Fibroblast of skin of right quadriceps (primary cell): ENCODE measurements at regions not wholly inside any gene's neighbourhood (a gene's known extent, or its start where the extent isn't known, plus 50 kb on each side); places are given as distances from the start of the nearest gene placed in this dataset.

Experiments used
- DNase-seq: peaks from one replicate; pipeline ENCODE4 v3.0.0-alpha.2; 2013

DNA sequence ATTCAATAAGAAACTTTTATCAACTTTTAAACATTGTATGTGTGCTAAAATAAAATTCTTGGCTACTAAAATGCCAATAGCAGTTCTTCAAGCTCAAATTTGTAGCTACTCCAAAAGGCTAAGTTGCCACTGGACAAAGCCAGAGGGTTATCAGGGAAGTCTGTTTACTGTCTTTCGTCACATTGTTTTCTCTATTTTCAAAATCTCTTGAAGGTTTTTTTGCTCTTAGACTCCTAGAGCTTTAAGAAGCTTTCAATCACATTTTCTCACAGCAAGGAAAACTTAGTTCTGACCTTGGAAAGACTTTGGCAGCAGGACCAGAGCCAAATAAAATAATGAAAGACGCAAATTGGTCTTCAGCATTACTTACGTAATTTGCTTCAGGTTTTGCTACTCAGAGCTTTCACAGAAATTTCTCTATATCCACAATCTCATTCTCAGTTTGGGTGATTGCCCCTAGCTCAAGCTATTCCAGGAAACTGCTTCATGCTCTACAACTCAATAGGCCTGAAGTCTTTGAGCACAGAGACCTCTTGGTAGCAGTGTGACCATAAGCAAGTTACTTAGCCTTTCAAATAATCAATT is 257.7 kb downstream of the GABRG2 start:
- no peak for DNase-seq

DNA sequence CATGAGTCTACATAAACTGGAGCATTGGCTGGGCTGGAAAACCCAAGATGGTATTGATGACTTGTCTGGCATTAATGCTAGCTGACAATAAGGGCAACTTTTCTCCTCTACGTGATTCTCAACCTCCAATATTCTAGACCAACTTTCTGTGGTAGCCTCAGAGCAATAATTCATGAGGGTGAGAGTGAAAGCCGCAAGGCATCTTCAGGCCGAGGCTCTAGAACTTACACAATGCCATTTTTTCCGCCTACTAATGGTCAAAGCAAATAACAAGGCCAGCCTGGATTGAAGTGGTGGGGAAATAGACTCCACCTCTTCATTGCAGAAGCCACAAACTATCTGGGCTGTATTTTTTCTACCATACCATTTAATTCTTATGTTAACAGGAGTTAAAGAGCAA is 267.4 kb downstream of the GABRG2 start:
- DNase-seq: no peak

DNA sequence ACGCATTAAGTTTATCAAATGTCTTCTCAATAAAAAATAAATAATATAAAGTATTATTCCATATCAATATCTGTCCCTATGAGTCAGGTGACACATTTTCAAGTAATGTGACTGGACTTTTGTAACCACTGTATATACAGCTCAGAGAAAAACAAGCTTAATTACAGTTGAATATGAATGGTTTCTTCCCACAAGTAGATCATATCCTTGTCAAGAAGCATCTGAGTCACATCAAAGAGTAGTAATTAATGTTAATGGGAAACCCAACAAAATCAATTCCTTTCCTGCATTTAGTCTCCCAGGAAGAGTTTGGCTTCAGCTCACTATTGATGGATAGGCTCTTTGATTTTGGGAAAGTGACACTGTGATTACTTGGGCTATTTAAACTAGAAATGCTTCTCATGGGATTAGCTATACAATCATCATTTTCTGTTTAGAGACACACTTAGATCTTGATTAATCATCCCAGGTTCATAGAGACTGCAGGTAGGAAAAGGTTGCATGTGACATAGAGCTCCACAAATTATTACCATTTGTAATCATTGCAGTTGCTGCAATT is 292.9 kb downstream of the GABRG2 start:
- DNase-seq: no peak

DNA sequence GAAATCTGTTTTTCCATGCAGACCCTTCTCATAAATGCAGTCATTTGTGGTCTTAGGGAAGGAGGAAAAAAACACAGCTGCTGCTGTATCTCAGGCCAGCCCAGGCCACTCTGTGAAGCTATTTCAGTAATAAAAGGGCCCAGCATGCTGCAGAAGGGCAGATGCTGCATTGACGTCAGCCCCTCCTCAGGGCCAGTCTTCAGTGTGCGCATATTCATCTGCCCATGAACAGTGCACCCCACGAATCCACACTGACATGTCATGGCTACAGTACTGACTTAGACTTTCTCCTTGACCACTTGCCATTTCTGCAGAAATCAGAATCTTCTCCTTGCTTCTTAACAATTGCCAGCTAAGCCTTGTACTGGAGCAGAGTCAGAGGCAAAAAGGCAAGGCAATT is 304.7 kb downstream of the GABRG2 start:
- no peak for DNase-seq

DNA sequence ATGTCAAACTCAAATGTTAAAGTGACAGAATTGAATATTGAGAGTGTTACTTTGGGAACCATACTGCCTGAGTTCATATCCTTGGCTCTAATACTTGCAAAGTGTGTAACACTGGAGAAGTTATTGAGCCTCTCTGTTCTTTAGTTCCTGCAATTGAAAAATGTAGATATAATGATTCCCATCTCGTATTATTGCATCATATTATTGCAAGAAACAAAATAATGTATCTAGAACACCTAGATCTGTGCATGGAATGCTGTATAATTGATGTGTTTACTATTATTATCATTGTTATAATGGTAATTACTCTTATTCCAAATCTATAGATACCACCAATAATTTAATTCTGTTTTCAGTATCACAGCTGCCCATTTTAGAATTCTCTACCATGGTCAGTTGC is 310.3 kb downstream of the GABRG2 start:
- no peak for DNase-seq

DNA sequence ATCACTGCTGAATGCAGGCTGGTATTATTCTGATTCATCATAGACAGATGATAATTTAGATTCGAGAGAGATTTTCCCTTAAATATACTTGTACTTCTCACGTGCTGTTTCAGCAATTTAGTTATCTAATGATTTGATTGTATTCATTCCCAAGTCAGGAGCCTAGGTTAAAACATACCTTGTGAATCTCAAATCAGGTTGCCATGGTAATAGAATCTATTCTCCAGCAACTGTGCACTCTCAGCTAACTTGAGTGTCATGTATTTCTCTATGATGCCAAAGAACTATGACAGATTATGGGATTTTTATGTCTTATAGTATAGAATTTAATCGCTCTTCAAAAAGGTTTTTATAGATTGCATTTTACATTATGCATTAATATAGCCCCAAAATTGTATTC is 315.3 kb downstream of the GABRG2 start:
- DNase-seq: no peak

DNA sequence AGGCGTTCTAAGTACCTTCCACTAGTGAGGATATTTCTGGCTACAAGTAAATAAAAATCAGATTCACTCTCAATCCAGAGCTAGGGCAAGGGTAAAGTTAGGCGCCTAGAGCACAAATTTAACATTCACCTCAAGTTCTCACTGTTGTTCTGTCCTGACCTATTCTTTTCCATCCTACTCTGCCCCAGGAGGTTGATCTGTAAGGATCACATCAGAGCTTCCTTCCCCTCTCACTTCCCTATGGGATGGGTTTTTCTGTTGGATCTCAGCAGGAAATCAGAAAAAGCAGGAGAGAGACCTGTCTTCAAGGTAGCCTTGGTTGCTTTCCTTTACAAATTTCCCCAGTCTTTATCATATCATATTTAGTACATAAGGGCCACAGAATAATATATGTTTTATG is 316.7 kb downstream of the GABRG2 start:
- DNase-seq: no peak

DNA sequence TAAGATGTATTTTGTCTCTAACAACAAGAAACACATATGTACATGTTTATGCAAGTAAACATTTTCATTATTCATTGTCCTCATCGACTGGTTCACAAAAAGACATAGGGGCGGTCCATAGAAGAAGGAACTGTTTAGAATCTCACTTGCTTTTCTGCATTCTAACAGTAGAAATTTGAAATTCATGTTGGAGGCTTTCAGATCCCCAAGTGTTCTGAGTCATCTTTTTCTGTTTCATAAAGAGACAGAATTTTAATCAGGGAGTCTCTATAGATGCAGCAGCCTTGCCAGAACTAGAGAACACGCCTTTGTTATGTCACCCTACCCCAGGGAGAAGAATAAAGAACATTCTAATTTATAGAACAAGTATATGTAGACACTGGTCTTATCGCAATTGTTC is 324.3 kb downstream of the GABRG2 start:
- no peak for DNase-seq

DNA sequence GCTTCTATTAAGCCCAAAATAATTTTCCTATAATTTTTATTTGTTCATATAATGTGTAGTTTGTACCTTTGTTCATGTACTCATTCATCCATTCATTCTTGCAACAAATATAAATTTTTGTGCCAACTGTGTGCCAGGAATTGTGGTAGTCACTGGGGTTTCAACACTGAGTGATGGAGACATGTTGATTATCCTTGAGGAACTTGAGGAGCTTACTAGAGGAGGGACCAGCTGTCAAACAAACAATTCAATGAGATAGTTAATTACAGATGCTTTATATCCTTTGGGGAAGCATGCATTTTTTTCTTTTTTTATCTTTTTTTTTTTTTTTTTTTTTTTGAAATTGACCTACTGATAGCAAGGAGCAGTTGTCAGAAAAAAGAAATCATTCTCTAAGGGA is 324.8 kb downstream of the GABRG2 start:
- DNase-seq: no peak

DNA sequence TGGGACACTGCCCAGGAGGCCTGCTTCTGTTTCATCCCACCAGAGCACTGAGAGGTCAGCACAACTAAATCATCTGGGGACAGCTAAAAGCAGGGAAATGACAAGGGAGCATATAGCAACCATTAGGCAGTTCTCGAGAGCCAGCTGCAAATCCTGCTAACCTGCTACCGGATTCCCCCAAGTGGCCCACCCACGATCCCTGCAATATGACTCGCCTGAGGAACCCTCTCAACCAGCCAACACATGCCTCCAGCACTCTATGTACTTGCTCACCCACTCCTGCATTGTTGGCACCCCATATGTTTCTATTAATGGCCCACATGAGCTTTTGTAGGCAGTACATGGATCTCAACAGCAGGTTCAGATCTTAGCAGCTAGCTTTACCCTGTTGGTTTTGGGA is 326.0 kb downstream of the GABRG2 start:
- no peak for DNase-seq

DNA sequence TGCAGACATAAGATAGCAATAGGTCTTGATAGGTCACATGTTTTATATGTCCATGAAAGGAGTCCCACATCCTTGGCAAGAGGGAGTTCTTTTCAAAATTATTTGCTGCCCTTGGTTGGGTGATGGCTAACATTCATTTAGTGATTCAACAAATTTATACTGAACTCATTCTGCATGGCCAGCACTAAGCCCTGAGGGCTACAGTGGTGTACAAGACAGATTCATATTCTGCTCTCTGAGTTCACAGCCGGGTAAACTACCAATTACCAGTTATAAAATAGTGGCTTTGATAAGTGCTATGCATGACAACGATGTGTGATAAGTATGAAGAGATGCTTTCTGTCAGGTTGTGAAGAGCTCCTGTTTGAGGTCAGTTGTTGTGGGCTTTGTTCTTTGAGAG is 340.0 kb downstream of the GABRG2 start:
- no peak for DNase-seq

DNA sequence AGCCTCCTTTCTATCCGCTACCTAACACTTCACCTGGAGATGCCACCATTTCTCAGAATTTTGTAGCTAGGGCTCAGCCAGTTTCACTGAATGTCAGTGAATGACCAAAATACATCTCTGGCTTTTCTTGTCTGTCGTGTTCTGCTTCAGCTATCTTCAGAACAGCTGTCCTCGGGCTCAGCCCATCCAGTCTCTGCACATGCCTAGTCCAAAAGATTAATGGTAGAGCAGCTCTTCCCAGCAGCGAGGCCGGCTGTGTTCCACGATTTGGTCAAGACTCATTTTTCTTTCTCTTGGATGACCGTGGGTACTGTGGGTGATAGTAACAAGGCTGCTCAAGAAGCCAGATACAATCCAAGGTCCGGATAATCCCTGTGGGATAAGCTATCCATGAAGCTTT is 342.8 kb downstream of the GABRG2 start:
- no peak for DNase-seq

DNA sequence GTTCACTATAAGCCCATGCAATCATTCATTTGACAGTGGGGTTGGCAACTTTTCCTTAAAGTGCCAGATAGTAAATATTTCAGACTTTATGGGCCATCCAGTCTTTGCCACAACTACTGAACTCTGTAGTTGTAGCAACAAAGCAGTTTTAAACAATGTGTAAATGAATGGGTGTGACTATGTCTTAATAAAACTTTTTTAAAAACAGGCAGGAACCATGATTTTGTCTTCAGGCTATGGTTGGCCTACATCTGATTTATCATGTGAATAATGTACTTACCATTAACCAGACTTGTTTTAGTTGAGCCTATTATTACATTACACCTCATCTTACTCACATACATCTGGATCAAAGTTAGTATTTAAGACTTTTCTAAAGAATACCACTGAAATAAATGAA is 361.6 kb downstream of the GABRG2 start:
- no peak for DNase-seq

DNA sequence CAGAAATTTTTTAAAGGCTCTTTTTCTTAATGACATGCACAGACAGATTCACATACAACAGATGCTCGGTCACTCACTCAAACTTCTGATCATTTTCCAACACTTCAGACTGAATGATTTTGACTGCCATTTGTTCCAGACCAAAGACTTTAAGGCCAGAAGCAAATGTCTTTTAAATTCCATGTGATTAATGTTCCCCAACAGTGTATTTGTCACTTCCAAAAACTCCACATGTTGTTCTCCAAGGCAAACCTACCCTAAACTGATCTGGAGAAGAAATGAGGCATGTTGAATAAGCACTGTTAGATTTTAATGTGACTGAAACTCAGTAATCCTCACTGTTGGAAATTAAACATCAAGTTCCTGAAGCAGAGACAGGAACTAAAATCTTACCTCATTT is 366.7 kb downstream of the GABRG2 start:
- DNase-seq: no peak

DNA sequence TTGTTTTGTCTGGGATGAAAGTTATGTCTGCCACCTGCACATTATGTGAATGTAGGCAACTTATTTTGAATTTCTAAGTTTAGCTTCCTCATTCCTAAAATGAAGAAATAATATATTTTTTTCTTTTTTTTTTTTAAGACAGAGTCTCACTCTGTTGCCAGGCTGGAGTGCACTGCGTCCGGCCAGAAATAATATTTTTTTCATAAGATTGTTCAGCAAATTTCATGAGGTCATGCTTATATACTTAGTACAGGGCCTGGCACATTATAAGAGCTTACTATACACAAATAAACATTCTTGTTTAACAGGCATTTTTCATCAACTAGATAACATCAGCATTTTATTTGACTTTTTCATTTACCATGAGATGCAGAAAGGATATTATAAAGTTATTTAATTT is 368.5 kb downstream of the GABRG2 start:
- no peak for DNase-seq

DNA sequence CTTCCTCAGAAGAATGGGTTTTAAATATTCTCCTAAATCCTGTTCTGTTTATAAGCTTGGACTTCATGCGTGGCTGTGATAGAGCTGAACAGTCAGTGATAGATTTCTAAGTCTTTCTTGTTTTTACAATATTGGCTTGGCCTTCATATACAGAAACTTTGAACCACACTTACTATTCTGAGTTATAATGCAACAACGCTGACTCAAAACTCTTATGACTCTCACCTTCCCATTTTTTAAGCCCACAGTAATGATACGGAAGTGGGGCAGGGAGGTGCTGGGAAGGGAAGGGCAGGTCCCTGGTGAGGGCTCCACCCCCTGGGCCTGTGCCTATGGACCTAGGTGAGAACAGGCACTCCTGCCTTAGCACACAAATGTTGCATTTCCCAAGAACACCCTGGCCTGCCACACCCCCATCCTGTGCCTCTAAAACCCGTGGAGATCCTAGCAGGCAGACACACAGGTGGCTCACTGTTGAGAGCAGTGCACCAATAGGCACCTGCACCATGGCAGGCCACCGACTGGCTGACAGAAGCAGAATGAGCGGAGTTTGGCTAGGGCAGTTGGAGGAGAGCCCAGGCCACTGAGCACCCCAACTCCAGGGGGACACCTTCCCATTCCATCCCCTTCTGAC is 376.7 kb downstream of the GABRG2 start:
- no peak for DNase-seq

DNA sequence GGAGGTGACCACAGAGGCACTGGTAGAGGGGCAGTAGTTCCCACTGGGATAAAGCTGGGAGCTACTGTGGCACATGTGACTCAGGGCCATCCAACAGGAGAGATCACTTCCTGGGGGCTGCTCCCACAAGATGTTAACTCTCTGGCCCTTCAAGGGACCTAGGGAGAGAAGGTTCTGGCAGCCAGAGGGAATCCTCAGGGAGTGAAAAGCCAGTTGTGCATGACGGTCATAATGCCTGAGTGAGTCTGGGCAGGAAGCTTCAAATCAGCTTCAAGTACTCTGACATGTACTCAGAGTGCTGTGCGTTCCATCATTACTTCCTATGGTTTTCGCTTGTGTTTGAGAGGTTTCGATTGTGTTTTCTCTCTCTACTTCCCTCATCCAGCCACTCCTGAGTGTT is 388.5 kb downstream of the GABRG2 start:
- no peak for DNase-seq

DNA sequence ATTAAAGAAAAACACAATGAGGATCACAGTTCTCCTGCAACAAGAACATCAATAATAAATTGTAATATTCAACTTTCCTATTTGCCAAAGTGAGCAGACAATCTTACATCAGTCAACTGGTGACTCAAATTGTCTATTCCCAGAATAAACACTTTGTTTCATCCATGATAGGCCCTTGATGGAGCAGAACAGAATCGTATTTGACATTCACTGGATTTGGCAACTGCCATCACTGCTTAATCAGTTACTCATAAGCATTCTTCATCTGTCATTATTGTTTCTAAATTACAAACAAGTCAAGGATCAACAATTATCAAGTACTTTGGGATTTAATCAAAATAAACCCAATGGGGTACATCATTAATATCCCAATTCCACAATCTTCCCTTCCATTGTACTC is 398.4 kb downstream of the GABRG2 start:
- no peak for DNase-seq

DNA sequence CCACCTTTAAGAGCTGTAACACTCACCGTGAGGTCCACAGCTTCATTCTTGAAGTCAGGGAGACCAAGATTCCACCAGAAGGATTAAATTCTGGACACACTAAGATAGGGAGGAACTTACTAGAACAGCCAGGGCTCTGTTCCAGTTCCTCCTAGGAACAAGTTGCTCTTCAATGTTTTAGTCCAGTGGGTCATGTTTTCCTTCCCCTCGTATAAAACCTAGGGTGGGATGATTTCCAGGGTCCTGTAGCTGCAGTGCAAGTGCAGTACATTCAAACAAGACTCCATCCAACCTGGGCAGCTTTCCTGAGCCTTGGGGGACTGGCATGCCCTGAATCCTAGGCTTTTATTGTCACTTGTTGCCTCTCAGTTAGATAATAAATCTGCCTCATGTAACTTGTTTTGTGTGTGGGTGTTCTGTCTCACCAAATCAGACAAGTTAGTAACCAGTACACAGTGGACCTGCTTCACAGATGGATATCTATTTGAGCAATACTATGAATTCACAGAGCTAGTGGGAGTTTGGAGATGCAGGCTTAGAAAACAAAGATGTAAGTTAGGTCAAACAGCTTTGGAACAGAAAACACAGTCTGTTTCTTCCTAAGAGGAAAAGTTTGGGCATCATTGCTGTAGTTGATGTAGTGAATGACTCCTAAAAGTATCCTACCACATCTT is 405.6 kb downstream of the GABRG2 start:
- DNase-seq: no peak

DNA sequence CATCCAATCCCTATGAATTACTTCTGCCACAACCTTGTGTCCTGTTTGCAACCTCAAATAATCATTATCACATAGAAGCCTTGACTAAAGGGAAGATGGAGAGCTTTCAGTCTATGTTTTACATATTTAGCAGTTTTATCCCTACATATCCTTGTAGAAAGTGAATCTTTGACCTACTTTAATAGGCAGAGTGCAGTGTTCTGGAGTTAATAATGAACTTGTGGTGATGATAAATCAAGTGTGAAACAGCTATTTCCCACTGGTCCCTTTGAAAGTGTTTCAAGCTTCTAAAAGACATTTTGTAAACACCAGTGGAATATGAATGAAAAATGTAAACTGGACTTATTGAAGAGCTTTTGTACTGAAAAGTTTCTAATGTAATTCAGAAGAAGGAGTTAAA is 406.7 kb downstream of the GABRG2 start:
- no peak for DNase-seq

DNA sequence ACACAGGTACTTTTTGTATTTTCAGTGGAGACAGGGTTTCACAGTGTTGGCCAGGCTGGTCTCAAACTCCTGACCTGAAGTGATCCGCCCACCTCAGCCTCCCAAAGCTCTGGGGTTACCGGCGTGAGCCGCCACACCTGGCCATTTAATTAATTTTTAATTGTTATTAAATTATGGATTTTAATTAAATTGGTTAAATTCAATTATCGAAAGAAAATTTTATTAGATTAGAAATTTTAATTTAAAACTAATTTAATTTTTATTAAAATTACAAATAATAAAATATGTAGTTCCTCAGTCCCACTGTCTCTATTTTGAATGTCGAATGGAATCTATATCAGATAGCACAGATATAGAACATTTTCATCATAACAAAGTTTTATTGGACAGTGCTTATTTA is 416.5 kb downstream of the GABRG2 start:
- no peak for DNase-seq

DNA sequence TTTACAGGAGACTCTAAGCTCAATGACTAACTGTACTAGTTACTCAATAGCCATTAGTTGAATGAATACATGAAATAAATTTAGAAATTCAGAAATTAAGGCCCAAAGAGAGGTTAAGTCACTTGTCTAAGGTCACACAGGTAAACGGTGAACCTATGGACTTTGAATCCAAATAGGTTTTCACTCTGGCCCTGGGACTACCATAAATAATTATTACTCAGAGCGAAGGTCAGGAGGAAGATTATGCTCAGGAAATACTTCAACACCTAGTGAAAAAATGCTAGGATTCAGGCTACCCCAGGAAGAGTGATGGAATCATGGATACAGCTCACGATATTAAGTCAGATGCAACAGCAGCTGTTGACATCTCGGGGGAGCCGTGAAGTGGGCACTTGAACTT is 417.4 kb downstream of the GABRG2 start:
- DNase-seq: no peak

DNA sequence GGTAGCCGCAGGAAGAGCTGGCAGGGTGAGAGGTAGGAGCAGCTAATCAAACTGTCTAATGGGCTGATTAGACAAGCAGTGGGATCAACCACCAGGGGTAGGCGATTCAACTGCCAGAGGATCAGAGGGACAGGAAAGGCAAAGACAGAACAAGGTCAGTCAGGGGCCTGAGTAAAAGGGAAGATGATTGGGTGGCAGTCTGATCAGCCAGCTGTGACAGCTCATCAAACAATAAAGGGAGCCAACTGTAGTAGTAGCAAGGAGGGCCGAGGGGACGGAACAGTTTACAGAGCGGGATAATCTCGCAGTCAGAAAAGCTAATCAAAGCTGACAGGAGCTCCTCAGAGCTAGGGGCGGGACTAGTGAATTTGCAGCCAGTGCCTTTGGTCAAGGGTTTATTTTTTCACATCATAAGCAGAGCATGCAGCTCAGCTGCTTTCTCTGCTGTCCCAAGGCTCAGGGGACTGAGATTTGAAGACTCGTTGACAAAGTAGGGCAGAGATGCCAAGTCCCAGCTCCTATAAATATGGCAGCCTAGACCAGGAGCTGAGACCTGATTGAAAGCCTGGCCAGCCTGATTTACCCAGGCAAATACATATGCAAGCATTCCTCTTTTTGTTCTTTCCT is 418.2 kb downstream of the GABRG2 start:
- no peak for DNase-seq
